ENCODE measurements at regions not wholly inside any gene's neighbourhood (a gene's known extent, or its start where the extent isn't known, plus 50 kb on each side); places are given as distances from the start of the nearest gene placed in this dataset.

- Mint-ChIP-seq H3K9me3 (no peaks in the 10 kb centered on the region; a peak in 1 of 5 replicates), H3K4me3 (no peak overlapping the region), H3K27me3 (ENCODE audit: low read depth) (peaks cover 2% of the 10 kb centered on the region), H3K36me3 (ENCODE audit: insufficient read depth in 1 of 3, low read depth in 3 of 3) (no peaks in the 10 kb centered on the region; a peak in 1 of 7 replicates), H3K4me1 (peaks cover 2 to 7% of the 10 kb centered on the region in 2 experiments; a peak in 1 of 4 replicates), H3K27ac (no peak overlapping the region)
- Histone ChIP-seq H3K9ac (ENCODE audit: extremely low read depth, insufficient read length, low read length) (no peak overlapping the region), H3K79me1 (ENCODE audit: insufficient read depth, low read depth, low read length, poor library complexity, severe bottlenecking) (no peaks in the 10 kb centered on the region), H2BK12ac (ENCODE audit: insufficient read length, low read depth, low read length) (no peak overlapping the region), H2BK15ac (ENCODE audit: low read depth, low read length) (no peak overlapping the region), H4K8ac (replicated peaks; ENCODE audit: insufficient read length, low read depth, low read length) (no peak overlapping the region), H3K4ac (ENCODE audit: low read depth, low read length) (no peak overlapping the region), H2BK120ac (ENCODE audit: low read depth, low read length, poor library complexity, severe bottlenecking) (no peak overlapping the region), H2AFZ (ENCODE audit: low read length) (no peak overlapping the region), H3K56ac (ENCODE audit: insufficient read length, low read depth, low read length) (no peak overlapping the region), H4K91ac (ENCODE audit: insufficient read length, low read depth, low read length) (no peak overlapping the region), H3K23me2 (ENCODE audit: insufficient read length, low read depth, low read length, poor library complexity, severe bottlenecking) (no peaks in the 10 kb centered on the region), H3K18ac (ENCODE audit: insufficient read length, low read depth, low read length) (no peak overlapping the region), H3K79me2 (ENCODE audit: insufficient read depth, low read length) (no peaks in the 10 kb centered on the region), H2BK5ac (ENCODE audit: insufficient read length, low read length) (no peak overlapping the region), H4K5ac (ENCODE audit: insufficient read length, low read depth, low read length) (no peak overlapping the region), H3T11ph (ENCODE audit: low read length) (no peak overlapping the region), H3K27me3 (ENCODE audit: insufficient read depth, low read length) (no peaks in the 10 kb centered on the region), H3K23ac (ENCODE audit: insufficient read length, low read depth, low read length) (no peak overlapping the region), H3K27ac (ENCODE audit: insufficient read length, low read depth, low read length) (no peak overlapping the region), H2BK20ac (ENCODE audit: low read depth, low read length, poor library complexity, severe bottlenecking) (no peak overlapping the region), H3K4me1 (ENCODE audit: insufficient read depth, low read length) (no peaks in the 10 kb centered on the region), H4K20me1 (ENCODE audit: control insufficient read depth, insufficient read depth, insufficient read length) (no peaks in the 10 kb centered on the region), H2AK5ac (ENCODE audit: insufficient read length, low read length) (no peak overlapping the region), H3K14ac (ENCODE audit: insufficient read depth, low read length) (no peak overlapping the region), H3K9me3 (ENCODE audit: control insufficient read depth, low read depth, low read length) (no peaks in the 10 kb centered on the region), H3K4me2 (ENCODE audit: insufficient read depth, insufficient read length, low read length) (no peak overlapping the region)
- TF ChIP-seq CTCF (conservative IDR thresholded peaks at IDR 0.05), result no peak
- DNase-seq, result no peak
- no CpG with 5 or more reads among the region's 1 CpG for WGBS (ENCODE audit: extremely low coverage, insufficient read length, low lambda C conversion rate)
Observed at GRCh38 chr2:24432121-24432520, 58.9 kb upstream of the NCOA1 start.

All from H9 (cell line).